H1 (cell line): ENCODE measurements at regions not wholly inside any gene's neighbourhood (a gene's known extent, or its start where the extent isn't known, plus 50 kb on each side); places are given as distances from the start of the nearest gene placed in this dataset.

ENCODE experiments used
- ASH2L ChIP-seq: fragments of 200-600, 300-600 bp; sonication (generic); IDR thresholded peaks from one replicate; pipeline ENCODE4 v1.7.1; 2017; ENCODE audit warnings: low read length
- ATF3 ChIP-seq: IDR thresholded peaks from 2 replicates; pipeline ENCODE4 v1.6.1; 2011; ENCODE audit warnings: low read depth, mild to moderate bottlenecking, low read length; ENCODE audit not compliant: insufficient read depth
- CBX8 ChIP-seq: fragments of 300-800, 300-1000 bp; sonication (generic); IDR thresholded peaks from 2 replicates; pipeline ENCODE4 v1.7.1; 2016; ENCODE audit warnings: low read depth, low read length, borderline replicate concordance
- CHD7 ChIP-seq: fragments of 300-600 bp; sonication (generic); IDR thresholded peaks from 2 replicates; pipeline ENCODE4 v1.7.1; 2012; ENCODE audit warnings: low read length, moderate library complexity, mild to moderate bottlenecking, inconsistent platforms; ENCODE audit not compliant: insufficient replicate concordance
- EZH2 ChIP-seq: fragments of 200-600 bp; sonication (generic); IDR thresholded peaks from 2 replicates; pipeline ENCODE4 v1.7.1; 2012; ENCODE audit warnings: low read depth, mild to moderate bottlenecking, moderate library complexity, low read length, inconsistent platforms; ENCODE audit not compliant: severe bottlenecking
- GABPA ChIP-seq: IDR thresholded peaks from 2 replicates; pipeline ENCODE4 v1.6.1; 2011; ENCODE audit warnings: mild to moderate bottlenecking, low read length, moderate library complexity, borderline replicate concordance; ENCODE audit not compliant: insufficient read depth
- PHF8 ChIP-seq: fragments of 200-600 bp; sonication (generic); conservative IDR thresholded peaks from 2 replicates; pipeline ENCODE4 v1.7.1; 2012; ENCODE audit warnings: low read depth, mild to moderate bottlenecking, inconsistent platforms, low read length, moderate library complexity
- POLR2A ChIP-seq, 2 experiments: IDR thresholded peaks; 1 replicate in 1 of 2; 2 replicates in 1 of 2; pipeline ENCODE4 v1.6.1; 2011; ENCODE audit warnings: low read depth in 2 of 2, low read length in 2 of 2, mild to moderate bottlenecking in 2 of 2; ENCODE audit errors: control extremely low read depth in 1 of 2
- RAD21 ChIP-seq, 2 experiments: IDR thresholded peaks in 1 of 2; conservative IDR thresholded peaks in 1 of 2; 2 replicates each; pipeline ENCODE4 v1.6.1; 2011; ENCODE audit warnings: low read depth in 2 of 2, low read length in 2 of 2, improper control_type of control experiment in 1 of 2, inconsistent platforms in 1 of 2, mild to moderate bottlenecking in 1 of 2, moderate library complexity in 1 of 2

- no peak for TF ChIP-seq CHD7
- TF ChIP-seq RAD21 (IDR thresholded peaks at IDR 0.05 in 1 of 2, conservative IDR thresholded peaks at IDR 0.05 in 1 of 2; ENCODE audit: low read depth in 2 of 2, low read length in 2 of 2) = no peak
- no peak for TF ChIP-seq EZH2
- no peak for TF ChIP-seq CBX8
- no peak for TF ChIP-seq POLR2A (IDR thresholded peaks at IDR 0.05; ENCODE audit: control extremely low read depth in 1 of 2, low read depth in 2 of 2, low read length in 2 of 2)
- no peak for TF ChIP-seq GABPA
- TF ChIP-seq ASH2L = no peak
- TF ChIP-seq ATF3 = no peak
- TF ChIP-seq PHF8 = no peak
Measured at GRCh38 chr15:59828263-59828662, 139.1 kb upstream of the BNIP2 start (continued).
